Caco-2 (cell line): ENCODE measurements at regions not wholly inside any gene's neighbourhood (a gene's known extent, or its start where the extent isn't known, plus 50 kb on each side); places are given as distances from the start of the nearest gene placed in this dataset.
"Not testable (repeated sequence)": the region's sequence is repeated elsewhere in the genome, so short reads cannot be mapped to it uniquely, and the experiment has no call there.

Source experiments
- BruUV-seq: library from RNA; stranded (reverse); fragments of 400-500 nt; replicated peaks from 2 replicates; lab custom pipeline; 2021; lab: Mats Ljungman, UMichigan
- CTCF ChIA-PET: fragments of 300-600 bp; sonication (Branson Sonifier 250); formaldehyde crosslinking; loops from one replicate; lab custom pipeline; 2022; ENCODE audit warnings: antibody characterized with exemption; lab: Charles Lee
- POLR2A ChIA-PET: fragments of 300-600 bp; sonication (Branson Sonifier 250); formaldehyde crosslinking; loops from one replicate; lab custom pipeline; 2022; ENCODE audit warnings: antibody characterized with exemption; lab: Charles Lee
- DNase-seq, 2 experiments: peaks; one replicate each; pipeline versions ENCODE4 v3.0.0 to v3.0.0-alpha.2; 2020 to 2022
- H3K27me3 ChIP-seq: replicated peaks from 2 replicates; pipeline ENCODE4 v1.6.0; 2011; ENCODE audit warnings: low read length; ENCODE audit not compliant: control insufficient read depth, insufficient read depth
- H3K36me3 ChIP-seq: 2 replicates; pipeline ENCODE4 v1.5.1; 2011; ENCODE audit warnings: low read length; ENCODE audit not compliant: control insufficient read depth, insufficient read depth
- H3K4me1 ChIP-seq: fragments of 250-450 bp; sonication (Bioruptor Pico); 2 replicates; pipeline ENCODE4 v1.5.1; 2020; ENCODE audit warnings: mild to moderate bottlenecking
- H3K4me3 ChIP-seq: 2 replicates; pipeline ENCODE4 v1.5.1; 2011; ENCODE audit warnings: low read depth, mild to moderate bottlenecking, control low read depth, low read length
- H3K9me3 ChIP-seq: fragments of 250-450 bp; sonication (Bioruptor Pico); 2 replicates; pipeline ENCODE4 v1.5.1; 2020; ENCODE audit warnings: mild to moderate bottlenecking, moderate library complexity
- H3K27ac Mint-ChIP-seq: one replicate; pipeline ENCODE4 v1.8.0; 2022; ENCODE audit warnings: mixed read lengths; ENCODE audit not compliant: unreplicated experiment
- H3K27me3 Mint-ChIP-seq: one replicate; pipeline ENCODE4 v1.8.0; 2022; ENCODE audit warnings: mixed read lengths; ENCODE audit not compliant: insufficient read depth, unreplicated experiment
- H3K36me3 Mint-ChIP-seq: one replicate; pipeline ENCODE4 v1.8.0; 2022; ENCODE audit warnings: mild to moderate bottlenecking, mixed read lengths; ENCODE audit not compliant: insufficient read depth, unreplicated experiment
- H3K4me1 Mint-ChIP-seq: one replicate; pipeline ENCODE4 v1.8.0; 2022; ENCODE audit warnings: low read depth, mixed read lengths; ENCODE audit not compliant: unreplicated experiment
- H3K4me3 Mint-ChIP-seq: one replicate; pipeline ENCODE4 v1.8.0; 2022; ENCODE audit warnings: mild to moderate bottlenecking, moderate library complexity, mixed read lengths; ENCODE audit not compliant: unreplicated experiment
- H3K9me3 Mint-ChIP-seq: one replicate; pipeline ENCODE4 v1.8.0; 2022; ENCODE audit warnings: mixed read lengths; ENCODE audit not compliant: unreplicated experiment
- CTCF ChIP-seq, 2 experiments: fragments of 200-600 bp in 1 of 2; IDR thresholded peaks; 1 replicate in 1 of 2; 2 replicates in 1 of 2; pipeline versions ENCODE4 v1.5.1 to v1.8.0; 2011 to 2022; ENCODE audit warnings: antibody characterized with exemption in 1 of 2, control low read depth in 1 of 2, inconsistent platforms in 1 of 2, low read depth in 1 of 2, low read length in 1 of 2, mild to moderate bottlenecking in 1 of 2, moderate library complexity in 1 of 2; ENCODE audit not compliant: insufficient read depth in 1 of 2, severe bottlenecking in 1 of 2, unreplicated experiment in 1 of 2
- intact Hi-C: fragments of 100-400 bp; cut with micrococcal nuclease; formaldehyde crosslinking; loops from one replicate; pipeline ENCODE4 v1.10.0; 2022; ENCODE audit not compliant: unreplicated experiment

DNA sequence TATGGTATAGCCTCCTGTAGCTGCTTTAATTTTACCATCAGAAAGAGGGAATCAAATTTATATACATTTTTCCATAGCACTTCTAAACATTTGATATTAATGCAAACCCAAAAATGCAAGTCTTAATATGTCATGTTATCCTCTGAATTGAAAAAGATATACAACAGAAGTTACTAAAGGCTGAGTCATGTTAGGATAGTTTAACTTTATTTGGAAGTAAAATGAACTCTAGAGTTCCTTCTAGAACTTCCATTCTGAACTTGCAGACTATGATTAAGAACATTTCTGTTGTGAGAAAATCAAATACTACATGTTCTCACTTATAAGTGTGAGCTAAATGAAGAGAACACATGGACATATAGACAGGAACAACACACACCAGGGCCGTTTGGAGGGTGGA is 317.3 kb upstream of the PRR16 start:
- H3K9me3 ChIP-seq: no peaks in the 10 kb centered on the region
- H3K27me3 ChIP-seq: no peaks in the 10 kb centered on the region
- Mint-ChIP-seq H3K27ac (no peak overlapping the region), H3K9me3 (peaks cover 22% of the 10 kb centered on the region), H3K36me3 (no peaks in the 10 kb centered on the region), H3K27me3 (no peaks in the 10 kb centered on the region), H3K4me3 (no peak overlapping the region), H3K4me1 (no peaks in the 10 kb centered on the region)
- intact Hi-C loops: no loop called here
- DNase-seq: no peak
- ChIA-PET POLR2A (no interaction called here), CTCF (no interaction called here)
- H3K4me3 ChIP-seq: no peak overlapping the region
- TF ChIP-seq CTCF (IDR thresholded peaks at IDR 0.05; ENCODE audit: insufficient read depth in 1 of 2, low read depth in 1 of 2, low read length in 1 of 2, severe bottlenecking in 1 of 2, unreplicated experiment in 1 of 2): no peak
- no TSS peak for BruUV-seq
- no peaks in the 10 kb centered on the region for H3K4me1 ChIP-seq
- H3K36me3 ChIP-seq: no peaks in the 10 kb centered on the region

DNA sequence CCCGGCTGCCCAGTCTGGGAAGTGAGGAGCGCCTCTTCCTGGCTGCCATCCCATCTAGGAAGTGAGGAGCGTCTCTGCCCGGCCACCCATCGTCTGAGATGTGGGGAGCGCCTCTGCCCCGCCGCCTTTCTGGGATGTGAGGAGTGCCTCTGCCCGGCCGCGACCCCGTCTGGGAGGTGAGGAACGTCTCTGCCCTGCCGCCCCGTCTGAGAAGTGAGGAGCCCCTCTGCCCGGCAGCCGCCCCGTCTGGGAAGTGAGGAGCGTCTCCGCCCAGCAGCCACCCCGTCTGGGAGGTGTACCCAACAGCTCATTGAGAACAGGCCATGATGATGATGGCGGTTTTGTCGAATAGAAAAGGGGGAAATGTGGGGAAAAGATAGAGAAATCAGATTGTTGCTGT is 316.2 kb upstream of the PRR16 start:
- BruUV-seq, intact Hi-C loops, H3K36me3 Mint-ChIP-seq, H3K27me3 ChIP-seq, H3K27me3 Mint-ChIP-seq, H3K4me1 Mint-ChIP-seq, CTCF ChIA-PET, H3K4me3 Mint-ChIP-seq, H3K4me3 ChIP-seq, H3K27ac Mint-ChIP-seq, H3K9me3 ChIP-seq, H3K36me3 ChIP-seq, DNase-seq, POLR2A ChIA-PET, H3K4me1 ChIP-seq: not testable (repeated sequence)
- H3K9me3 Mint-ChIP-seq: peaks cover 22% of the 10 kb centered on the region

DNA sequence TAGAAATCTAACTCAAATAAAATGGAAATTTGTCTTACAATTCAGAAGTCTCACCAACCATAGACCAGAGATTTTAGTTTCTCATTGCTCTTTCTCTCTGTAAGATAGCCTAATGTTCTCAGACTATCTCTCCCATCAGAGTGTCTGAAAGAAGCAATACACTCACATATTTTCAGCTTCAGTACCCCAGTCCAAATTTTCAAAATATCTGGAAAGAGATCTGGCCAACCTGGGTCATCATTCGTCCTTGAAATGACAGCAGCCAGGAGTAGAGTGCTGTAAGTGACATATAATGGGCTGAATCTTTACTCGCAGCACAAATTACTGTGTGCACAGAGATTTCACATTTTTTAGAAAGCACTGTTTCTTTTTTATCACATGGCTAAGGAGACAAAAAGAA is 313.3 kb upstream of the PRR16 start:
- Histone ChIP-seq H3K4me3 (no peak overlapping the region), H3K27me3 (no peaks in the 10 kb centered on the region), H3K4me1 (no peaks in the 10 kb centered on the region), H3K9me3 (no peaks in the 10 kb centered on the region), H3K36me3 (no peaks in the 10 kb centered on the region)
- H3K36me3 Mint-ChIP-seq: no peaks in the 10 kb centered on the region
- intact Hi-C loops: no loop called here
- ChIA-PET CTCF (no interaction called here), POLR2A (no interaction called here)
- BruUV-seq: no TSS peak
- H3K27ac Mint-ChIP-seq: no peak overlapping the region
- peaks cover 16% of the 10 kb centered on the region for H3K9me3 Mint-ChIP-seq
- TF ChIP-seq CTCF (IDR thresholded peaks at IDR 0.05; ENCODE audit: insufficient read depth in 1 of 2, low read depth in 1 of 2, low read length in 1 of 2, severe bottlenecking in 1 of 2, unreplicated experiment in 1 of 2): no peak
- H3K4me1 Mint-ChIP-seq: no peaks in the 10 kb centered on the region
- no peak for DNase-seq
- no peak overlapping the region for H3K4me3 Mint-ChIP-seq
- no peaks in the 10 kb centered on the region for H3K27me3 Mint-ChIP-seq

- DNase-seq: no peak
- H3K27ac Mint-ChIP-seq: no peak overlapping the region
- H3K4me3 Mint-ChIP-seq: no peak overlapping the region
- Histone ChIP-seq H3K4me1 (no peaks in the 10 kb centered on the region), H3K27me3 (no peaks in the 10 kb centered on the region), H3K36me3 (no peaks in the 10 kb centered on the region), H3K4me3 (no peak overlapping the region), H3K9me3 (no peaks in the 10 kb centered on the region)
- H3K36me3 Mint-ChIP-seq: no peaks in the 10 kb centered on the region
- H3K27me3 Mint-ChIP-seq: no peaks in the 10 kb centered on the region
- TF ChIP-seq CTCF (IDR thresholded peaks at IDR 0.05; ENCODE audit: insufficient read depth in 1 of 2, low read depth in 1 of 2, low read length in 1 of 2, severe bottlenecking in 1 of 2, unreplicated experiment in 1 of 2): no peak
- POLR2A ChIA-PET: no interaction called here
- H3K9me3 Mint-ChIP-seq: peaks cover 12% of the 10 kb centered on the region
- CTCF ChIA-PET: no interaction called here
- no TSS peak for BruUV-seq
- no peaks in the 10 kb centered on the region for H3K4me1 Mint-ChIP-seq
- intact Hi-C loops: no loop called here
Observed at GRCh38 chr5:120151181-120151580, 312.9 kb upstream of the PRR16 start.
